Parathyroid adenoma (tissue), 2 donors: ENCODE measurements at regions not wholly inside any gene's neighbourhood (a gene's known extent, or its start where the extent isn't known, plus 50 kb on each side); places are given as distances from the start of the nearest gene placed in this dataset.

Experiments
- H2AFZ ChIP-seq: fragments of 300-600 bp; sonication (generic); one replicate; pipeline ENCODE4 v1.7.0; 2017; ENCODE audit warnings: antibody characterized with exemption, mild to moderate bottlenecking
- H3K27ac ChIP-seq: fragments of 300-600 bp; sonication (generic); one replicate; pipeline ENCODE4 v1.7.0; 2017
- H3K27me3 ChIP-seq: fragments of 300-600 bp; sonication (generic); one replicate; pipeline ENCODE4 v1.7.0; 2017; ENCODE audit warnings: low read length; ENCODE audit not compliant: control insufficient read depth, insufficient read depth
- H3K36me3 ChIP-seq: fragments of 300-600 bp; sonication (generic); one replicate; pipeline ENCODE4 v1.7.0; 2017; ENCODE audit warnings: low read length; ENCODE audit not compliant: control insufficient read depth, insufficient read depth
- H3K4me1 ChIP-seq: fragments of 300-600 bp; sonication (generic); one replicate; pipeline ENCODE4 v1.7.0; 2017; ENCODE audit warnings: control low read depth
- H3K4me2 ChIP-seq: fragments of 300-600 bp; sonication (generic); one replicate; pipeline ENCODE4 v1.7.0; 2017; ENCODE audit warnings: low read length
- H3K4me3 ChIP-seq: fragments of 300-600 bp; sonication (generic); one replicate; pipeline ENCODE4 v1.7.0; 2017; ENCODE audit warnings: low read depth, low read length
- H3K79me2 ChIP-seq: fragments of 300-600 bp; sonication (generic); one replicate; pipeline ENCODE4 v1.7.0; 2017; ENCODE audit warnings: control low read depth
- H3K9ac ChIP-seq: fragments of 300-600 bp; sonication (generic); one replicate; pipeline ENCODE4 v1.7.0; 2017; ENCODE audit warnings: mild to moderate bottlenecking
- H3K9me3 ChIP-seq: fragments of 300-600 bp; sonication (generic); one replicate; pipeline ENCODE4 v1.7.0; 2017; ENCODE audit warnings: low read length; ENCODE audit not compliant: control insufficient read depth
- CTCF ChIP-seq: fragments of 300-600 bp; sonication (generic); IDR thresholded peaks from one replicate; pipeline ENCODE4 v1.7.0; 2017; ENCODE audit warnings: antibody characterized with exemption, mild to moderate bottlenecking
- donor health status: primary hyperparathyroidism.

GRCh38 chr10:78381107-78381506 is 347.4 kb downstream of the RPS24 start:
- Histone ChIP-seq H3K9ac (no peak overlapping the region), H3K27me3 (no peaks in the 10 kb centered on the region), H3K79me2 (no peaks in the 10 kb centered on the region), H2AFZ (no peak overlapping the region), H3K4me1 (no peaks in the 10 kb centered on the region), H3K36me3 (no peaks in the 10 kb centered on the region), H3K27ac (no peak overlapping the region), H3K9me3 (no peaks in the 10 kb centered on the region), H3K4me3 (no peak overlapping the region), H3K4me2 (no peak overlapping the region)
- no peak for TF ChIP-seq CTCF

- H3K4me3 ChIP-seq, result no peak overlapping the region
- H3K9me3 ChIP-seq, result no peaks in the 10 kb centered on the region
- no peaks in the 10 kb centered on the region for H3K4me1 ChIP-seq
- no peak for TF ChIP-seq CTCF
- H3K9ac ChIP-seq, result no peak overlapping the region
- no peak overlapping the region for H3K27ac ChIP-seq
- no peaks in the 10 kb centered on the region for H3K36me3 ChIP-seq
- H3K79me2 ChIP-seq, result no peaks in the 10 kb centered on the region
- H3K4me2 ChIP-seq, result no peak overlapping the region
- H2AFZ ChIP-seq, result no peak overlapping the region
- no peaks in the 10 kb centered on the region for H3K27me3 ChIP-seq
These were observed 348.4 kb downstream of the RPS24 start for GRCh38 chr10:78382047-78382446.

GRCh38 chr10:78382772-78383171 is 349.1 kb downstream of the RPS24 start:
- no peaks in the 10 kb centered on the region for H3K4me1 ChIP-seq
- TF ChIP-seq CTCF, result no peak
- H3K79me2 ChIP-seq, result no peaks in the 10 kb centered on the region

GRCh38 chr10:78383378-78384048 is 349.9 kb downstream of the RPS24 start:
- Histone ChIP-seq H3K36me3 (no peaks in the 10 kb centered on the region), H3K9me3 (no peaks in the 10 kb centered on the region), H3K4me2 (no peak overlapping the region), H2AFZ (no peak overlapping the region), H3K4me1 (no peaks in the 10 kb centered on the region), H3K79me2 (no peaks in the 10 kb centered on the region), H3K27me3 (no peaks in the 10 kb centered on the region), H3K9ac (no peak overlapping the region), H3K4me3 (no peak overlapping the region), H3K27ac (no peak overlapping the region)
- no peak for TF ChIP-seq CTCF

More at GRCh38 chr10:78382772-78383171, 349.1 kb downstream of the RPS24 start:
- Histone ChIP-seq H3K9ac (no peak overlapping the region), H3K4me3 (no peak overlapping the region), H3K27ac (no peak overlapping the region), H3K9me3 (no peaks in the 10 kb centered on the region), H3K27me3 (no peaks in the 10 kb centered on the region), H3K36me3 (no peaks in the 10 kb centered on the region), H2AFZ (no peak overlapping the region), H3K4me2 (no peak overlapping the region)

GRCh38 chr10:78384049-78384431 is 350.4 kb downstream of the RPS24 start:
- Histone ChIP-seq H3K4me1 (no peaks in the 10 kb centered on the region), H3K9me3 (no peaks in the 10 kb centered on the region), H3K36me3 (no peaks in the 10 kb centered on the region), H3K4me3 (no peak overlapping the region), H2AFZ (no peak overlapping the region), H3K27me3 (no peaks in the 10 kb centered on the region), H3K9ac (no peak overlapping the region), H3K79me2 (no peaks in the 10 kb centered on the region), H3K4me2 (no peak overlapping the region), H3K27ac (no peak overlapping the region)
- TF ChIP-seq CTCF, result no peak
